ENCODE measurements at regions not wholly inside any gene's neighbourhood (a gene's known extent, or its start where the extent isn't known, plus 50 kb on each side); places are given as distances from the start of the nearest gene placed in this dataset.

GRCh38 chr2:125581557-125581956 lies 1074.4 kb upstream of the GYPC start:
- H3K27me3 ChIP-seq (ENCODE audit: insufficient read depth), result no peaks in the 10 kb centered on the region
- H3K36me3 Mint-ChIP-seq (ENCODE audit: low read depth), result no peaks in the 10 kb centered on the region
- H3K27ac ChIP-seq (ENCODE audit: low read depth), result no peak overlapping the region
- no peaks in the 10 kb centered on the region for H3F3A ChIP-seq (replicated peaks; ENCODE audit: low read depth)
- H3K4me1 ChIP-seq (ENCODE audit: insufficient read depth), result no peaks in the 10 kb centered on the region
- no peak overlapping the region for H3K4me3 Mint-ChIP-seq
- H4K20me1 ChIP-seq (replicated peaks; ENCODE audit: insufficient read depth), result no peaks in the 10 kb centered on the region
- H3K4me2 ChIP-seq, result no peak overlapping the region
- no peaks in the 10 kb centered on the region for H3K27me3 Mint-ChIP-seq (ENCODE audit: insufficient read depth, low read depth, poor library complexity)
- no peaks in the 10 kb centered on the region for H3K4me1 Mint-ChIP-seq
- DNase-seq (ENCODE audit: low spot score) (no peak), ATAC-seq (no peak)
- no peak overlapping the region for H3K4me3 ChIP-seq
- no peaks in the 10 kb centered on the region for H3K36me3 ChIP-seq (ENCODE audit: insufficient read depth)
- H2AFZ ChIP-seq, result no peak overlapping the region
- no peak overlapping the region for H3K27ac Mint-ChIP-seq
- no peaks in the 10 kb centered on the region for H3K9me2 ChIP-seq (ENCODE audit: insufficient read depth)
- no peak for TF ChIP-seq EZH2phosphoT487 (IDR thresholded peaks at IDR 0.05; ENCODE audit: unreplicated experiment)
- TF ChIP-seq ZNF331 (CRISPR knock-in tag; IDR thresholded peaks at IDR 0.05; ENCODE audit: low read depth), result no peak
- no peak for TF ChIP-seq ZNF462 (CRISPR knock-in tag; IDR thresholded peaks at IDR 0.05)
- TF ChIP-seq REST (IDR thresholded peaks at IDR 0.05; ENCODE audit: unreplicated experiment), result no peak
- no peak for TF ChIP-seq EZH2 (IDR thresholded peaks at IDR 0.05; ENCODE audit: low read depth, unreplicated experiment)
- no peak for TF ChIP-seq CREB1 (CRISPR knock-in tag; IDR thresholded peaks at IDR 0.05; ENCODE audit: low read depth)
- no peak for TF ChIP-seq ZNF114 (CRISPR knock-in tag; IDR thresholded peaks at IDR 0.05)
- TF ChIP-seq CTCF (conservative IDR thresholded peaks at IDR 0.05; ENCODE audit: low read depth in 2 of 2), result no peak
- TF ChIP-seq ETS1 (IDR thresholded peaks at IDR 0.05), result no peak
- no peak for TF ChIP-seq NANOG (IDR thresholded peaks at IDR 0.05; ENCODE audit: borderline replicate concordance)
- TF ChIP-seq JUNB (IDR thresholded peaks at IDR 0.05; ENCODE audit: unreplicated experiment), result no peak
- TF ChIP-seq STAT1 (IDR thresholded peaks at IDR 0.05; ENCODE audit: unreplicated experiment), result no peak
- TF ChIP-seq POLR2AphosphoS5 (IDR thresholded peaks at IDR 0.05; ENCODE audit: low read depth), result no peak
- H3K79me2 ChIP-seq (replicated peaks; ENCODE audit: insufficient read depth), result no peaks in the 10 kb centered on the region
- no peaks in the 10 kb centered on the region for H3K9me3 Mint-ChIP-seq
